ENCODE measurements at regions not wholly inside any gene's neighbourhood (a gene's known extent, or its start where the extent isn't known, plus 50 kb on each side); places are given as distances from the start of the nearest gene placed in this dataset.
"Not testable (repeated sequence)": the region's sequence is repeated elsewhere in the genome, so short reads cannot be mapped to it uniquely, and the experiment has no call there.

- DNase-seq (ENCODE audit: extremely low read depth, low read depth) = no peak
- TF ChIP-seq CTCF (IDR thresholded peaks at IDR 0.05; ENCODE audit: low read depth, low read length) = no peak
Observed at GRCh38 chr14:23751616-23752015, 115.5 kb downstream of the DHRS2 start.

GRCh38 chr14:23763394-23763793 is 127.2 kb downstream of the DHRS2 start:
- TF ChIP-seq CTCF (IDR thresholded peaks at IDR 0.05; ENCODE audit: low read depth, low read length) = no peak
- no peak for DNase-seq (ENCODE audit: extremely low read depth, low read depth)

- TF ChIP-seq CTCF (IDR thresholded peaks at IDR 0.05; ENCODE audit: low read depth, low read length) = no peak
- DNase-seq (ENCODE audit: extremely low read depth, low read depth) = no peak
Observed at GRCh38 chr14:23766737-23767401, 130.7 kb downstream of the DHRS2 start.

- DNase-seq (ENCODE audit: extremely low read depth, low read depth) = not testable (repeated sequence)
Observed at GRCh38 chr14:23769221-23769728, 133.1 kb downstream of the DHRS2 start.

- no peak for TF ChIP-seq CTCF (IDR thresholded peaks at IDR 0.05; ENCODE audit: low read depth, low read length)
- DNase-seq (ENCODE audit: extremely low read depth, low read depth) = no peak
Observed at GRCh38 chr14:23773981-23774380, 137.8 kb downstream of the DHRS2 start.

GRCh38 chr14:23776296-23776695 is 140.1 kb downstream of the DHRS2 start:
- TF ChIP-seq CTCF (IDR thresholded peaks at IDR 0.05; ENCODE audit: low read depth, low read length) = no peak
- no peak for DNase-seq (ENCODE audit: extremely low read depth, low read depth)

GRCh38 chr14:23785208-23785607 is 149.0 kb downstream of the DHRS2 start:
- DNase-seq (ENCODE audit: extremely low read depth, low read depth) = no peak
- TF ChIP-seq CTCF (IDR thresholded peaks at IDR 0.05; ENCODE audit: low read depth, low read length) = no peak

- no peak for DNase-seq (ENCODE audit: extremely low read depth, low read depth)
- TF ChIP-seq CTCF (IDR thresholded peaks at IDR 0.05; ENCODE audit: low read depth, low read length) = no peak
Observed at GRCh38 chr14:23787436-23787835, 151.3 kb downstream of the DHRS2 start.
